Ascending aorta (tissue), 2 donors: ENCODE measurements at regions not wholly inside any gene's neighbourhood (a gene's known extent, or its start where the extent isn't known, plus 50 kb on each side); places are given as distances from the start of the nearest gene placed in this dataset.

Experiments used
- DNase-seq, 2 donors: peaks; one replicate each; pipeline ENCODE4 v3.0.0-alpha.2; 2019; ENCODE audit warnings: low spot score in 2 of 2
- H3K27ac ChIP-seq, 2 donors: fragments of 200-600 bp; sonication (generic); one replicate each; pipeline ENCODE4 v1.5.1; 2016 to 2017; ENCODE audit warnings: mild to moderate bottlenecking in 1 of 2
- H3K27me3 ChIP-seq: fragments of 200-600 bp; sonication (generic); one replicate; pipeline ENCODE4 v1.5.1; 2017
- H3K36me3 ChIP-seq, 2 donors: fragments of 200-600 bp; sonication (generic); one replicate each; pipeline ENCODE4 v1.5.1; 2016
- H3K4me1 ChIP-seq, 2 donors: fragments of 200-600 bp; sonication (generic); one replicate each; pipeline ENCODE4 v1.5.1; 2016 to 2017; ENCODE audit warnings: mild to moderate bottlenecking in 1 of 2
- H3K4me3 ChIP-seq, 2 donors: fragments of 200-600 bp; sonication (generic); one replicate each; pipeline ENCODE4 v1.5.1; 2016 to 2017; ENCODE audit warnings: mild to moderate bottlenecking in 1 of 2
- H3K9me3 ChIP-seq, 2 donors: fragments of 200-600 bp; sonication (generic); one replicate each; pipeline ENCODE4 v1.5.1; 2016
- CTCF ChIP-seq, 3 experiments: fragments of 200-600 bp in 2 of 3; fragments of 450-650 bp in 1 of 3; sonication (generic) in 2 of 3; IDR thresholded peaks; one replicate each; pipeline ENCODE4 v1.5.1; 2016 to 2019; ENCODE audit warnings: antibody characterized with exemption in 3 of 3, mild to moderate bottlenecking in 1 of 3, moderate library complexity in 1 of 3
- intact Hi-C: fragments of 100-400 bp; cut with DNase I; formaldehyde crosslinking; loops from one replicate; pipeline ENCODE4 v1.15.1; 2023

DNA sequence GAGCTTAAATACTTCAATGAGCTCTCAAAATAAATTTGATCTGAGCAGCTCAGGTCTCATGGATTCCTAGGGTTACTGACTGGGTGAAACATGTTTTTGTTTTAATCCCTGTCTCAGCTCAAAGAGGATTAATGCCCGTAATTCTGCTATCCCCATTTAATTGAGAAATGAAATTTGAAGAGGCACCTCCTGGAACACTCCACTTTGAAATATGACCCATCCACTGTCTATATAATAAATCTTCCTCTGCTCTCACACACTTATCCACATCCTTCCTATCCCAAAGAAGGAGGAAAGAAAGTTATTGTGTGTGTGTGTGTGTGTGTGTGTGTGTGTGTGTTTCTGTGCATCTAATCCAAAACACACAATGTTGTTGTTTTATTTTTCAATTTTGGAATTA, 2082.4 kb upstream of the PIK3C3 start:
- TF ChIP-seq CTCF (IDR thresholded peaks at IDR 0.05), result no peak

DNA sequence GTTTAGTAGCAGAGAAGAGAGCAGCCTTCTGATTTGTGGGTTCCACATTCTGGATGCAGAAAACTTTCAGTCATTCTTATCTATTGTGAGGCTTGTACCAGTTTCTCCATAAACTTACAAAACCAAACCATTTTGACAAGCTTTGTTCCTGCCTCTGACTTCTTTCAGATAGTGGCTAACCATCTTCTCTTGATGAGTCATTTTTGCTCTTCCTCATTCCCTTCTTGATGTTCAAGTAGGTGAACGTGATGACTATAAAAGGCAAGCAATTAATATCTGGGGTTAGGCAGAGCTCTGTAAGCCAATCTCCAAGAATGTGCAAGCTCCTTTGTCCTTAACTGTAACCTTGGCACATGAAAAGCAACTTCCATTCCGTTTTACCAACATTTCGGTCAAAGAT, 2083.1 kb upstream of the PIK3C3 start:
- TF ChIP-seq CTCF (IDR thresholded peaks at IDR 0.05), result no peak
- no peak overlapping the region for H3K4me3 ChIP-seq
- no peaks in the 10 kb centered on the region for H3K27me3 ChIP-seq
- H3K27ac ChIP-seq, result no peak overlapping the region
- H3K36me3 ChIP-seq, result no peaks in the 10 kb centered on the region
- no peaks in the 10 kb centered on the region for H3K9me3 ChIP-seq
- DNase-seq, result no peak
- intact Hi-C loops, result no loop called here
- H3K4me1 ChIP-seq, result no peaks in the 10 kb centered on the region

More for the DNA sequence above, 2082.4 kb upstream of the PIK3C3 start:
- H3K4me1 ChIP-seq, result no peaks in the 10 kb centered on the region
- H3K9me3 ChIP-seq, result no peaks in the 10 kb centered on the region
- H3K36me3 ChIP-seq, result no peaks in the 10 kb centered on the region
- intact Hi-C loops, result no loop called here
- H3K4me3 ChIP-seq, result no peak overlapping the region
- H3K27ac ChIP-seq, result no peak overlapping the region
- no peaks in the 10 kb centered on the region for H3K27me3 ChIP-seq
- no peak for DNase-seq

DNA sequence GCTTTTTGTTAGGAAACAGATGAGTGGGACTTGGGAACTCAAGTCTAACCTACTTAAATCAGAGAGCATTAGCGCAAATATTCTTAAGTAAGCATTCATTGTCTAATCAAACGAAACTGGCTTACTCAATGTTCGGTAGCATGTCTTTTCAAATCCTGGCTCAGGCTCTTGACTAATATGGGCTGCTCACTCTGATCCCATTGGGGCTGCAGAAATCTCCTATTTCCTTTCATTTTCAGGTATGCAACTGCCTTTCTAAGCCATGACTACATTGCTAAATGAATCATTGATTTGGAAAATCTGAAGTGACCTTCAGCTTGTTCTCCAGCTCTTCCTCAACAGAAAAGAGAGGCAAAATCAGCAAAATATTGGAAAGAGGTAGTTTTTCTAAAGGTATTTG, 2084.4 kb upstream of the PIK3C3 start:
- Histone ChIP-seq H3K4me1 (no peaks in the 10 kb centered on the region), H3K36me3 (no peaks in the 10 kb centered on the region), H3K9me3 (no peaks in the 10 kb centered on the region), H3K27ac (no peak overlapping the region), H3K4me3 (no peak overlapping the region), H3K27me3 (no peaks in the 10 kb centered on the region)
- intact Hi-C loops, result no loop called here
- no peak for DNase-seq
- TF ChIP-seq CTCF (IDR thresholded peaks at IDR 0.05), result no peak

- no peaks in the 10 kb centered on the region for H3K27me3 ChIP-seq
- no peak for TF ChIP-seq CTCF (IDR thresholded peaks at IDR 0.05)
- no peak overlapping the region for H3K27ac ChIP-seq
- no peaks in the 10 kb centered on the region for H3K4me1 ChIP-seq
- intact Hi-C loops, result no loop called here
- no peak for DNase-seq
- no peak overlapping the region for H3K4me3 ChIP-seq
- no peaks in the 10 kb centered on the region for H3K36me3 ChIP-seq
- no peaks in the 10 kb centered on the region for H3K9me3 ChIP-seq
Observed at GRCh38 chr18:39863916-39864315, 2091.1 kb upstream of the PIK3C3 start.

DNA sequence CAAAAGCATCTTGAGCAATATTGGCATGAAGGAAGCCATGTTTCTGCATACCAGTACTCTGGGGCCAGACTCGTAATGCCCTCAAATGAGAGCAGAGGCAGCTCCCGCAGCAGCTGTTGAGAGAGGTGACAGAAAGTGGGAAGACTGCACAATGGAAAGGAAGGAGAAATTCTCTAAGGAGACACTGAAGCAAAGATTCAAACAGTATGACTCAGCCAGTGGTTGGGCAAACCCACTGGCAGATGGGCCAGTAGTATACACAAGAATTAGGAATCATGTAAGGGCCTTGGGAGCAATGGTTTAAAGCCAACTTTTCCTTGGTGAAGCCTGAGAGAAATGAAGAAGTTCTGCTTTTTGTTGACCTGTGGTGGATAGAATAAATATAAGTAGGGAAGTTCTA, 2092.7 kb upstream of the PIK3C3 start:
- no peak for TF ChIP-seq CTCF (IDR thresholded peaks at IDR 0.05)
- Histone ChIP-seq H3K4me3 (no peak overlapping the region), H3K36me3 (no peaks in the 10 kb centered on the region), H3K27ac (no peak overlapping the region), H3K27me3 (no peaks in the 10 kb centered on the region), H3K9me3 (no peaks in the 10 kb centered on the region), H3K4me1 (no peaks in the 10 kb centered on the region)
- DNase-seq, result no peak
- intact Hi-C loops, result no loop called here

DNA sequence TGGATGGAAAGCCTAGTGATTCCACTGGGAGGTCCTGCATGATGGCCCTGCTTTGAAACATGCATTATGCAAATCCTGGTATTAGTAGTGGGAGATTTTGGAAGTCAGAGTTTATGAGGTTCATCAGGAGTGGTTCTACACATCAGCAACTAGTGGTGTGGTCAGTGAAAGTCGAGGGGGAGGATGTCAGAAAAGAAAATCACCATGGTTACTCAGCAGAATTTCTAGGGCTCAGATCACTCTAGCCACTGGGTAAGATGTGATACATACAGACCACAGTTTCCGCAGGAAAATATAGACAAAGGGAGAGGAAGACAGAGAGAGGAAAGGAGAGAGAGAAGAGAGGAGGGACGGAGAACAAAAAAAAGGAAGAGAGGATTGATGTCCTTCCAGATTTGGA, 2100.7 kb upstream of the PIK3C3 start:
- H3K4me1 ChIP-seq, result no peaks in the 10 kb centered on the region

More for the DNA sequence above, 2100.7 kb upstream of the PIK3C3 start:
- Histone ChIP-seq H3K36me3 (no peaks in the 10 kb centered on the region), H3K9me3 (no peaks in the 10 kb centered on the region), H3K27me3 (no peaks in the 10 kb centered on the region), H3K4me3 (no peak overlapping the region), H3K27ac (no peak overlapping the region)
- TF ChIP-seq CTCF (IDR thresholded peaks at IDR 0.05), result no peak
- intact Hi-C loops, result no loop called here
- DNase-seq, result no peak
